Naive thymus-derived CD4-positive, alpha-beta T cell (primary cell): ENCODE measurements at regions not wholly inside any gene's neighbourhood (a gene's known extent, or its start where the extent isn't known, plus 50 kb on each side); places are given as distances from the start of the nearest gene placed in this dataset.

Experiments
- ATAC-seq: fragments of 150-1000 bp; cut with Tn5 transposase; 2 replicates; pipeline ENCODE4 v1.10.0; 2021; ENCODE audit warnings: mild to moderate bottlenecking, moderate library complexity
- CTCF ChIA-PET: fragments of 350-600 bp; sonication (Branson Sonifier 250); formaldehyde crosslinking; loops from one replicate; lab custom pipeline; 2021; ENCODE audit warnings: antibody characterized with exemption; lab: Charles Lee
- POLR2A ChIA-PET: fragments of 350-600 bp; sonication (Branson Sonifier 250); formaldehyde crosslinking; loops from one replicate; lab custom pipeline; 2021; ENCODE audit warnings: antibody characterized with exemption, inconsistent platforms; lab: Charles Lee
- DNase-seq, 9 donors: peaks; one replicate each; pipeline versions ENCODE4 v3.0.0 to v3.0.0-alpha.2; 2020 to 2022; ENCODE audit warnings: mixed read lengths in 1 of 9
- H3K27ac ChIP-seq: one replicate; pipeline ENCODE4 v1.7.0; 2013; ENCODE audit warnings: mild to moderate bottlenecking, low read depth, low read length, moderate library complexity
- H3K27me3 ChIP-seq, 2 donors: one replicate each; pipeline ENCODE4 v1.7.0; 2013; ENCODE audit warnings: low read length in 2 of 2, mild to moderate bottlenecking in 2 of 2, moderate library complexity in 2 of 2; ENCODE audit not compliant: control insufficient read depth in 2 of 2, insufficient read depth in 2 of 2
- H3K36me3 ChIP-seq, 3 experiments: 1 replicate in 2 of 3; 2 replicates in 1 of 3; pipeline ENCODE4 v1.7.0; 2013; ENCODE audit warnings: low read length in 3 of 3, mild to moderate bottlenecking in 3 of 3, moderate library complexity in 1 of 3; ENCODE audit not compliant: insufficient read depth in 3 of 3, control insufficient read depth in 2 of 3
- H3K4me1 ChIP-seq, 2 donors: one replicate each; pipeline ENCODE4 v1.7.0; 2013; ENCODE audit warnings: low read length in 2 of 2, mild to moderate bottlenecking in 2 of 2, moderate library complexity in 1 of 2; ENCODE audit not compliant: control insufficient read depth in 2 of 2, insufficient read depth in 2 of 2
- H3K4me3 ChIP-seq: 2 replicates; pipeline ENCODE4 v1.7.0; 2013; ENCODE audit warnings: mild to moderate bottlenecking, low read length
- H3K9me3 ChIP-seq, 3 experiments: 1 replicate in 2 of 3; 2 replicates in 1 of 3; pipeline ENCODE4 v1.7.0; 2013; ENCODE audit warnings: low read length in 3 of 3; ENCODE audit not compliant: control insufficient read depth in 2 of 3
- H3K27ac Mint-ChIP-seq, 9 donors: one replicate each; pipeline ENCODE4 v1.8.0; 2020 to 2022; ENCODE audit warnings: mixed read lengths in 9 of 9, mild to moderate bottlenecking in 8 of 9, moderate library complexity in 5 of 9, inconsistent platforms in 2 of 9
- H3K27me3 Mint-ChIP-seq, 5 donors: one replicate each; pipeline ENCODE4 v1.8.0; 2021 to 2022; ENCODE audit warnings: mixed read lengths in 5 of 5, mild to moderate bottlenecking in 1 of 5
- H3K36me3 Mint-ChIP-seq, 5 donors: one replicate each; pipeline ENCODE4 v1.8.0; 2020 to 2022; ENCODE audit warnings: mixed read lengths in 5 of 5, mild to moderate bottlenecking in 3 of 5, inconsistent platforms in 1 of 5
- H3K4me1 Mint-ChIP-seq, 7 donors: one replicate each; pipeline ENCODE4 v1.8.0; 2020 to 2022; ENCODE audit warnings: mixed read lengths in 7 of 7, mild to moderate bottlenecking in 3 of 7, inconsistent platforms in 1 of 7
- H3K4me3 Mint-ChIP-seq, 10 donors: one replicate each; pipeline ENCODE4 v1.8.0; 2020 to 2022; ENCODE audit warnings: mild to moderate bottlenecking in 10 of 10, mixed read lengths in 10 of 10, moderate library complexity in 6 of 10, inconsistent platforms in 2 of 10
- H3K9me3 Mint-ChIP-seq, 11 donors: one replicate each; pipeline ENCODE4 v1.8.0; 2020 to 2022; ENCODE audit warnings: mixed read lengths in 11 of 11, mild to moderate bottlenecking in 4 of 11, inconsistent platforms in 1 of 11, moderate library complexity in 1 of 11
- intact Hi-C, 2 donors: fragments of 100-400 bp; cut with micrococcal nuclease; formaldehyde crosslinking; loops; one replicate each; pipeline ENCODE4 v1.15.1; 2023

DNA sequence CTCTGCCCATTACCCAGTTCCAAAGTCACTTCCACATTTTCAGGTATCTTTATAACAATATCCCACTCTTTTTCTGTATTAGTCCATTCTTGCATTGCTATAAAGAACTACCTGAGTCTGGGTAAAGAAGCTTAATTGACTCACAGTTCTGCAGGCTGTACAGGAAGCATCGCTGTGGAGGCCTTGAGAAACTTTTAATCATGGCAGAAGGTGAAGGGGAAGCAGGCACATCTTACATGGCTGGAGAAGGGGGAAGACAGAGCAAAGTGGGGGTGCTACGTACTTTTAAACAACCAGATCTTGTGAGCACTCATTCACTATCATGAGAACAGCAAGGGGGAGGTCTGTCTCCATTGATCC lies 85.4 kb upstream of the MAP4K3 start:
- intact Hi-C loops, result no loop called here
- Histone ChIP-seq H3K9me3 (peaks cover 0 to 4% (median 0%) of the 10 kb centered on the region in 3 experiments), H3K4me3 (no peak overlapping the region), H3K27me3 (no peaks in the 10 kb centered on the region), H3K27ac (no peak overlapping the region), H3K4me1 (no peaks in the 10 kb centered on the region), H3K36me3 (no peaks in the 10 kb centered on the region)
- POLR2A ChIA-PET, result no interaction called here
- Mint-ChIP-seq H3K4me3 (no peak overlapping the region), H3K27me3 (no peaks in the 10 kb centered on the region), H3K36me3 (peaks cover 7 to 16% (median 14%) of the 10 kb centered on the region in 5 donors), H3K4me1 (peaks cover 0 to 1% (median 0%) of the 10 kb centered on the region in 7 donors), H3K27ac (no peak overlapping the region), H3K9me3 (peaks cover 3 to 14% (median 7%) of the 10 kb centered on the region in 11 donors)
- no peak for DNase-seq
- ATAC-seq, result no peak
- CTCF ChIA-PET, result no interaction called here

DNA sequence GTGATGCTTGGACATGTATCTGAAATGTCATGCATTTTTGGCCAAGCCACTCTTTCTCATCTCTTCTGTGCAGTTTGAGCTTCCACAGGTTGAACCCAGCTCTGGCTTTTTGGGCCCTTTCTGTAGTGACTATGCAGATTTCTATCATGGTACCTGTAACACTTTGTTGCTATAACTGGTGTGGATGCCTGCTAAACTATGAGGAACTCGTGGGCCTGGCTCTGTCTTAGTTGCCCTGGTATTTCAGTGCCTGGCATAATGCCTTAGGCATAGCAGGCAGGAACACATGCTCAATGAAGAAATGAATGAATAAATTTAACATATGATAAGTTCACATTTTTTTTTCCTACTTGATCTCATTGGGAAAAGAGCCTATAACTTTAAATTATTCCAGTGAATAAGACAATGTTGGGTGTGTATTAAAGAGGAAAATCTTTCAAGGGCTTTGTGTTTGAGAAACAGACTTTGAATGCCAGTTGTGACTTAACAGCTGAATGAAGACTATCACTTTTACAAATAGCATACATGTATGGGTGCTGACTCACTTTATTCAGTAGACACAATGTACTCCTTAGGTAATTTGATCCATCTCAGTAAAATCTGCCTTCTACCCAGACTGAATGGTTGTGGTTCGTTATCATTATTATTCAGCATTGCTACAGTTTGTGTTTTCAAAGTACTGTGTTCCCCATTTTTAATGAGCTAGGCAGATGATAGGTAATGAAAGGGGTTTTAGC lies 86.4 kb upstream of the MAP4K3 start:
- H3K4me3 Mint-ChIP-seq, result no peak overlapping the region
- H3K9me3 ChIP-seq, result peaks cover 0 to 4% (median 0%) of the 10 kb centered on the region in 3 experiments
- H3K4me1 Mint-ChIP-seq, result peaks cover 0 to 1% (median 0%) of the 10 kb centered on the region in 7 donors
- H3K27me3 ChIP-seq, result no peaks in the 10 kb centered on the region
- H3K9me3 Mint-ChIP-seq, result peaks cover 3 to 14% (median 7%) of the 10 kb centered on the region in 11 donors
- no peaks in the 10 kb centered on the region for H3K27me3 Mint-ChIP-seq
- no peaks in the 10 kb centered on the region for H3K4me1 ChIP-seq
- intact Hi-C loops, result no loop called here
- no peaks in the 10 kb centered on the region for H3K36me3 ChIP-seq
- ChIA-PET CTCF (no interaction called here), POLR2A (no interaction called here)
- no peak overlapping the region for H3K27ac Mint-ChIP-seq
- peaks cover 7 to 14% (median 12%) of the 10 kb centered on the region in 5 donors for H3K36me3 Mint-ChIP-seq
- H3K4me3 ChIP-seq, result no peak overlapping the region
- ATAC-seq (no peak), DNase-seq (no peak)
- H3K27ac ChIP-seq, result no peak overlapping the region

DNA sequence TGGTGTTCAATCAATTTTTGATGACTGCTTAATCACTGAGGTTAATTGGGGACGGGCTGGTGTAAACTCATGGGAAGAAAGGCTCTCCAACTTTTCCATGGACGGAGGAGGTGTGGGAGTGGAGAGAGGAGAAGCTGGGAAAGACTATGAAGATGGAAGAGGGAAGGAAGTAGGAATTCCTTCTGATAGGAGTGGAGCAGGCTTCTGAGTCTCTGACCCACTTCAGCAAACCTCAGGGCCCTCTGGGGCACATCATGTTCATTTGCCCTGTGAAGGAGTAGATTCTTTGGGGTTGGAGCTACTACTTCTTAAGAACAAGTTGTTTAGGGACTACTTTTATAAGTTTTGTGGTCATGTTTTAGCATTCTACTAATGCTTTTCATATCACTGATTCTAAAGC lies 87.0 kb upstream of the MAP4K3 start:
- ATAC-seq (no peak), DNase-seq (no peak)
- H3K27me3 Mint-ChIP-seq, result no peaks in the 10 kb centered on the region
- H3K9me3 Mint-ChIP-seq, result peaks cover 3 to 14% (median 7%) of the 10 kb centered on the region in 11 donors
- Histone ChIP-seq H3K4me1 (no peaks in the 10 kb centered on the region), H3K27ac (no peak overlapping the region), H3K36me3 (no peaks in the 10 kb centered on the region), H3K9me3 (peaks cover 0 to 4% (median 0%) of the 10 kb centered on the region in 3 experiments), H3K27me3 (no peaks in the 10 kb centered on the region), H3K4me3 (no peak overlapping the region)
- intact Hi-C loops, result no loop called here
- H3K36me3 Mint-ChIP-seq, result peaks cover 7 to 14% (median 12%) of the 10 kb centered on the region in 5 donors
- ChIA-PET POLR2A (no interaction called here), CTCF (no interaction called here)
- no peak overlapping the region for H3K27ac Mint-ChIP-seq
- H3K4me1 Mint-ChIP-seq, result peaks cover 0 to 1% (median 0%) of the 10 kb centered on the region in 7 donors
- no peak overlapping the region for H3K4me3 Mint-ChIP-seq

DNA sequence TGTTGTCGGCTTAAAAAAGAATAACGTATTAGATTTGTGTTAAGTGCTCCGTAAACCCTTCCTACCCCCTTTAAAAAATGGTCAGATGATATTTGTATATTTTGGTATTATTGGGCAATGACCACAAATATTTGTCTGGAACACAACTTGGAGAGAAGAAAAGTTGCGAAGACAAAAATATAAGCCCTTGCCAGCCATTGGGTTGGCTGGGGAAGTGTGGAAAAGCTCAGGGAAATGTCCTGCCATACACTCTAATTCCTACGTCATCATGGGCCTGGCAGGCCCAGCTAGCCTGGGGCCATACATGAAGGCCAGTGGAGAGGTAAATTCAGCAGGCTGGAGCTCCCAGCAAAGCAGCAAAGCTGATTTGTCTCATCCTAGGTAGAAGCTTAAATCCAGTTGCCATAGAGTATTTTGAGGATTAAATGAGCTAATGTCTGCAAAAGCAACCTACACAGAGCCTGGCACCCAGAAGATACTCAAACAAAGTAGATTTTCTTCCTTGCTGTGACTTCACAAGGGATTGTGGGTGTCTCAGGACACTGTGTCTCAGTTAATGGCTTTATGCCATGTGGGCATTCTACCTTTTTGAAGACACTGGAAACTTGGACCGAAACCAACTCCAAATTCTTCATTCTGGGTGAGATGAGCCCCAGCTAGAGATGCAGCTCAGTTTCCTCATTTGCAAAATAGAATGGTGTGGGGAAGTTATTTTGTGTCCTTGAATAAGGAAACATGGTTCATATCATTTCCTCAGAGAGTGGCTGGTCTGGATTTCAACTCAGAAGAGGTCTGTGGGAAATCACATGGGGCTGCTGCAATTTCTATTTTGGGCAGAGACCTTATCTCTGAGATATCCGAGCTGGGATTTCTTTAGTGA lies 87.9 kb upstream of the MAP4K3 start:
- H3K4me3 Mint-ChIP-seq, result no peak overlapping the region
- H3K27me3 ChIP-seq, result no peaks in the 10 kb centered on the region
- ChIA-PET POLR2A (no interaction called here), CTCF (interaction anchor here (0.6 kb wide), 1 partner anchor 64 kb away, joined by 3 read pairs; no protein-coding TSS in a partner anchor)
- H3K27me3 Mint-ChIP-seq, result no peaks in the 10 kb centered on the region
- H3K4me3 ChIP-seq, result no peak overlapping the region
- H3K9me3 Mint-ChIP-seq, result peaks cover 3 to 14% (median 7%) of the 10 kb centered on the region in 11 donors
- no peak overlapping the region for H3K27ac ChIP-seq
- intact Hi-C loops, result no loop called here
- no peak overlapping the region for H3K27ac Mint-ChIP-seq
- H3K36me3 Mint-ChIP-seq, result peaks cover 7 to 14% (median 12%) of the 10 kb centered on the region in 5 donors
- peaks cover 0 to 4% (median 0%) of the 10 kb centered on the region in 3 experiments for H3K9me3 ChIP-seq
- H3K4me1 Mint-ChIP-seq, result peaks cover 0 to 1% (median 0%) of the 10 kb centered on the region in 7 donors
- no peaks in the 10 kb centered on the region for H3K36me3 ChIP-seq
- ATAC-seq (no peak), DNase-seq (no peak)
- H3K4me1 ChIP-seq, result no peaks in the 10 kb centered on the region

DNA sequence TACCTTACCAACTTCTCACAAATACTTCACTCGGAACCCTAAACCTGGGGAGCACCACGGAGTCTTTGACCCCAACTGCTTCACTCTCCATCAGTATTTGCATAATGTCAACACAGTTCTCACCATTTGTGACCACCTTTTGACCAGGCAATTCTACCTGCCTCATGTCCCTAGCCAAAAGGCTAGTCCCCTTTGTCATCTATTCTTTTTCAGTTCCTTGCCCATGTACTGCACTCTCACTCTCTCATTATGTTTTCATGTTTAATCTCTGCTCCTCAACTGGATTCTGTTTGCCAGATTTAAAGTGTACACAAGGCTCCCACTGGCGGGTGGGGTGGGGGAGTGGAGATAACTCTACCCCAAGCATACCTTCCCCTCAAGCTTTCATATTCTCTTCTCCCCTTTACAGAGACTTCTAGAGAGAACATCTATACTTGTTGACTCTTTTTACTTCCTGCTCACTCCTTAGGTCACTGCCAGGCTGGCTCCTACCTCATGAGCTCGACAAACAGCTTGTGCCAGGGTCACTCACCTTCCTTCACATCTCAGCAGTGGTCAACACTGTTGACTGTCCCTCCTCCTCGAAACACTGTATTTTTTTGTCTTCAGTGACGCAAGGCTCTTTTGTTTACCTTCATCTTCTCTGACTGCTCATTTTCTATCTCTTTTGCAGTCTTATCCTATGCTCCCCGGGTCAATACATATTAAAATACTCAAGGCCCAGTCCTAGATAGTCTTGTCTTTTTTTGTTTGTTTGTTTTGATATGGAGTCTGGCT lies 88.7 kb upstream of the MAP4K3 start:
- peaks cover 6 to 13% (median 11%) of the 10 kb centered on the region in 5 donors for H3K36me3 Mint-ChIP-seq
- peaks cover 3 to 11% (median 7%) of the 10 kb centered on the region in 11 donors for H3K9me3 Mint-ChIP-seq
- no peak overlapping the region for H3K27ac Mint-ChIP-seq
- peaks cover 0 to 4% (median 0%) of the 10 kb centered on the region in 3 experiments for H3K9me3 ChIP-seq
- no peak overlapping the region for H3K4me3 Mint-ChIP-seq
- peaks cover 0 to 1% (median 0%) of the 10 kb centered on the region in 7 donors for H3K4me1 Mint-ChIP-seq
- CTCF ChIA-PET, result interaction anchor here (0.6 kb wide), 1 partner anchor 64 kb away, joined by 3 read pairs; no protein-coding TSS in a partner anchor
- no peak for DNase-seq
- H3K36me3 ChIP-seq, result no peaks in the 10 kb centered on the region
- H3K27ac ChIP-seq, result no peak overlapping the region
- intact Hi-C loops, result no loop called here
- no peak overlapping the region for H3K4me3 ChIP-seq
- no peaks in the 10 kb centered on the region for H3K4me1 ChIP-seq
- POLR2A ChIA-PET, result no interaction called here
- no peaks in the 10 kb centered on the region for H3K27me3 ChIP-seq
- ATAC-seq, result no peak
- H3K27me3 Mint-ChIP-seq, result no peaks in the 10 kb centered on the region

DNA sequence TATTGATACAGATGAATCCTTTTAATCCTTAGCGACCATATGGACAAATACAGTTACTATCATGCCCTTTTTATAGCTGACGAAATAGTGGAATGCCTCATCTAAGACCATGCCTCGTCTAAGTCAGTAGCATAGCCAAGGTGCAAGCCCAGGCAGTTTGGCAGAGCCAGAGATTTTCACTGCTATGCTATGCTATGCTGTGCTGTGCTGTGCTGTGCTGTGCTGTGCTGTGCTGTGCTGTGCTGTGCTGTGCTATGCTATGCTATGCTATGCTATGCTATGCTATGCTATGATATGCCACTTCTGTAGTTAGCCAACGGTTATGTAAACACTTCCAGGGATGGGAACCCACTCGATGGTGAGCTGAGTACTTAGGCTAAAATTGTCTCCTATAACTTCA lies 91.6 kb upstream of the MAP4K3 start:
- no peak overlapping the region for H3K4me3 ChIP-seq
- Mint-ChIP-seq H3K36me3 (no peaks in the 10 kb centered on the region), H3K27ac (no peak overlapping the region), H3K9me3 (peaks cover 0 to 1% (median 0%) of the 10 kb centered on the region in 11 donors), H3K4me3 (no peak overlapping the region), H3K4me1 (peaks cover 0 to 1% (median 0%) of the 10 kb centered on the region in 7 donors), H3K27me3 (peaks cover 0 to 2% (median 0%) of the 10 kb centered on the region in 5 donors)
- H3K9me3 ChIP-seq, result no peaks in the 10 kb centered on the region
- ATAC-seq, result no peak
- DNase-seq, result no peak
- CTCF ChIA-PET, result no interaction called here
- intact Hi-C loops, result no loop called here
- no peaks in the 10 kb centered on the region for H3K27me3 ChIP-seq
- no peaks in the 10 kb centered on the region for H3K4me1 ChIP-seq
- no peak overlapping the region for H3K27ac ChIP-seq
- POLR2A ChIA-PET, result no interaction called here
- no peaks in the 10 kb centered on the region for H3K36me3 ChIP-seq
